HCT116 (cell line): ENCODE measurements at regions not wholly inside any gene's neighbourhood (a gene's known extent, or its start where the extent isn't known, plus 50 kb on each side); places are given as distances from the start of the nearest gene placed in this dataset.

ENCODE experiments used
- ATAC-seq: fragments of 200-7000 bp; cut with Tn5 transposase; 2 replicates; pipeline ENCODE4 v1.9.1; 2020; ENCODE audit warnings: mild to moderate bottlenecking, moderate library complexity
- BruUV-seq: library from RNA; stranded (reverse); fragments of 400-500 nt; replicated peaks from 2 replicates; lab custom pipeline; 2021; lab: Mats Ljungman, UMichigan
- CTCF ChIA-PET: fragments of 300-600 bp; sonication (Branson Sonifier 250); formaldehyde crosslinking; loops from one replicate; lab custom pipeline; 2021; ENCODE audit warnings: antibody characterized with exemption; lab: Charles Lee
- POLR2A ChIA-PET: fragments of 300-600, 350-600 bp; sonication (Branson Sonifier 250); formaldehyde crosslinking; loops from one replicate; lab custom pipeline; 2021; ENCODE audit warnings: antibody characterized with exemption; lab: Charles Lee
- RAD21 ChIA-PET, 2 experiments: fragments of 300-600 bp; sonication (Branson Sonifier 250); formaldehyde crosslinking; loops; one replicate each; lab custom pipeline; 2023; ENCODE audit warnings: low total read pairs in 2 of 2; ENCODE audit not compliant: uncharacterized antibody in 2 of 2, unreplicated experiment in 2 of 2, low non-redundant PET in 1 of 2; lab: Charles Lee
- DNase-seq: peaks from one replicate; pipeline ENCODE4 v3.0.0-alpha.2; 2010; ENCODE audit warnings: low read depth, low spot score
- H2AFZ ChIP-seq: fragments of 200-600 bp; shearing (Covaris generic), sonication (generic); 2 replicates; pipeline ENCODE4 v1.6.1; 2017; ENCODE audit warnings: low read depth, mixed run types, mixed read lengths, antibody characterized with exemption, low read length; ENCODE audit not compliant: poor library complexity, severe bottlenecking
- H3K27ac ChIP-seq: 2 replicates; pipeline ENCODE4 v1.5.1; 2012; ENCODE audit warnings: low read depth, low read length
- H3K27me3 ChIP-seq: fragments of 200-600 bp; sonication (generic); 2 replicates; pipeline ENCODE4 v1.6.1; 2016; ENCODE audit warnings: mixed run types, low read length, mixed read lengths; ENCODE audit not compliant: insufficient read depth
- H3K36me3 ChIP-seq, 2 experiments: fragments of 200-500 bp in 1 of 2; fragments of 200-600 bp in 1 of 2; sonication (Bioruptor generic) in 1 of 2; sonication (generic) in 1 of 2; 2 replicates each; pipeline versions ENCODE4 v1.5.1 to v1.6.1; 2014 to 2016; ENCODE audit warnings: low read length in 2 of 2, inconsistent platforms in 1 of 2, mixed read lengths in 1 of 2, mixed run types in 1 of 2; ENCODE audit not compliant: insufficient read depth in 2 of 2, control insufficient read depth in 1 of 2
- H3K4me1 ChIP-seq, 2 experiments: fragments of 200-600 bp in 1 of 2; sonication (generic) in 1 of 2; 2 replicates each; pipeline versions ENCODE4 v1.5.1 to v1.6.1; 2012 to 2017; ENCODE audit warnings: low read length in 2 of 2, inconsistent platforms in 1 of 2, mild to moderate bottlenecking in 1 of 2, mixed read lengths in 1 of 2, mixed run types in 1 of 2, moderate library complexity in 1 of 2; ENCODE audit not compliant: insufficient read depth in 2 of 2, control insufficient read depth in 1 of 2
- H3K4me2 ChIP-seq: fragments of 200-600 bp; sonication (generic); 2 replicates; pipeline ENCODE4 v1.6.1; 2017; ENCODE audit warnings: mixed run types, low read length, mixed read lengths
- H3K4me3 ChIP-seq, 2 experiments: fragments of 200-600 bp in 1 of 2; sonication (generic) in 1 of 2; replicated peaks in 1 of 2; 2 replicates each; pipeline ENCODE4 v1.5.1; 2011 to 2016; ENCODE audit warnings: low read length in 2 of 2, control low read depth in 1 of 2, low read depth in 1 of 2, mild to moderate bottlenecking in 1 of 2, mixed read lengths in 1 of 2, mixed run types in 1 of 2
- H3K79me2 ChIP-seq: fragments of 200-600 bp; sonication (generic); 2 replicates; pipeline ENCODE4 v1.6.1; 2017; ENCODE audit warnings: mild to moderate bottlenecking, mixed run types, low read length, moderate library complexity, mixed read lengths; ENCODE audit not compliant: insufficient read depth
- H3K9ac ChIP-seq: fragments of 200-600 bp; sonication (generic); 2 replicates; pipeline ENCODE4 v1.6.1; 2016; ENCODE audit warnings: low read length, mixed read lengths
- H3K9me2 ChIP-seq: fragments of 200-600 bp; sonication (generic), shearing (Covaris generic); 2 replicates; pipeline ENCODE4 v1.6.1; 2017; ENCODE audit warnings: mixed run types, mild to moderate bottlenecking, moderate library complexity; ENCODE audit not compliant: insufficient read depth
- H3K9me3 ChIP-seq, 2 experiments: fragments of 200-500 bp in 1 of 2; fragments of 200-600 bp in 1 of 2; sonication (Bioruptor generic) in 1 of 2; sonication (generic) in 1 of 2; 2 replicates each; pipeline ENCODE4 v1.6.1; 2014 to 2017; ENCODE audit warnings: low read length in 2 of 2, mixed read lengths in 2 of 2, inconsistent platforms in 1 of 2, low read depth in 1 of 2, mild to moderate bottlenecking in 1 of 2, mixed run types in 1 of 2, moderate library complexity in 1 of 2; ENCODE audit not compliant: control insufficient read depth in 1 of 2, insufficient read depth in 1 of 2
- H4K20me1 ChIP-seq: fragments of 200-600 bp; sonication (generic), shearing (Covaris generic); 2 replicates; pipeline ENCODE4 v1.6.1; 2017; ENCODE audit warnings: mixed run types, mild to moderate bottlenecking, moderate library complexity; ENCODE audit not compliant: insufficient read depth
- CEBPB ChIP-seq: IDR thresholded peaks from 2 replicates; pipeline ENCODE4 v1.6.1; 2012; ENCODE audit warnings: low read depth
- CTCF ChIP-seq, 3 experiments: fragments of 200-600 bp in 1 of 3; sonication (generic) in 1 of 3; IDR thresholded peaks in 2 of 3; conservative IDR thresholded peaks in 1 of 3; 2 replicates each; pipeline ENCODE4 v1.5.1; 2012 to 2017; ENCODE audit warnings: low read depth in 2 of 3, low read length in 2 of 3, antibody characterized with exemption in 1 of 3, borderline replicate concordance in 1 of 3, control low read depth in 1 of 3, mild to moderate bottlenecking in 1 of 3, mixed read lengths in 1 of 3, mixed run types in 1 of 3, moderate library complexity in 1 of 3; ENCODE audit not compliant: insufficient read depth in 1 of 3
- ELF1 ChIP-seq: IDR thresholded peaks from 2 replicates; pipeline ENCODE4 v1.6.1; 2012; ENCODE audit warnings: low read depth, borderline replicate concordance
- EZH2phosphoT487 ChIP-seq: fragments of 200-600 bp; IDR thresholded peaks from 2 replicates; pipeline ENCODE4 v1.6.1; 2018; ENCODE audit warnings: antibody characterized with exemption, borderline replicate concordance
- FOSL1 ChIP-seq: IDR thresholded peaks from 2 replicates; pipeline ENCODE4 v1.6.1; 2012; ENCODE audit warnings: low read depth
- JUND ChIP-seq: IDR thresholded peaks from 2 replicates; pipeline ENCODE4 v1.6.1; 2012
- MAX ChIP-seq: IDR thresholded peaks from 2 replicates; pipeline ENCODE4 v1.6.1; 2012
- POLR2A ChIP-seq: IDR thresholded peaks from 2 replicates; pipeline ENCODE4 v1.7.0; 2011; ENCODE audit warnings: borderline replicate concordance; ENCODE audit not compliant: insufficient read depth, insufficient read length; ENCODE audit errors: extremely low read depth
- POLR2AphosphoS5 ChIP-seq: IDR thresholded peaks from 2 replicates; pipeline ENCODE4 v1.6.1; 2011; ENCODE audit warnings: mild to moderate bottlenecking, low read depth, low read length, moderate library complexity
- RAD21 ChIP-seq: IDR thresholded peaks from 2 replicates; pipeline ENCODE4 v1.6.1; 2012; ENCODE audit warnings: low read depth, mild to moderate bottlenecking
- REST ChIP-seq: IDR thresholded peaks from 2 replicates; pipeline ENCODE4 v1.6.1; 2012; ENCODE audit warnings: low read depth
- SIN3A ChIP-seq: IDR thresholded peaks from 2 replicates; pipeline ENCODE4 v1.6.1; 2012; ENCODE audit warnings: low read depth
- SP1 ChIP-seq: IDR thresholded peaks from 2 replicates; pipeline ENCODE4 v1.6.1; 2012; ENCODE audit warnings: low read depth
- SRF ChIP-seq: IDR thresholded peaks from 2 replicates; pipeline ENCODE4 v1.6.1; 2012; ENCODE audit warnings: low read depth
- TCF7L2 ChIP-seq: IDR thresholded peaks from 2 replicates; pipeline ENCODE4 v1.7.0; 2011; ENCODE audit warnings: borderline replicate concordance, inconsistent platforms; ENCODE audit not compliant: insufficient read depth, insufficient read length; ENCODE audit errors: extremely low read depth
- ZBTB33 ChIP-seq: IDR thresholded peaks from 2 replicates; pipeline ENCODE4 v1.6.1; 2011; ENCODE audit warnings: mild to moderate bottlenecking, low read length, moderate library complexity; ENCODE audit not compliant: insufficient replicate concordance; ENCODE audit errors: extremely low read depth
- ZFX ChIP-seq: fragments of 450-650 bp; IDR thresholded peaks from 2 replicates; pipeline ENCODE4 v1.6.1; 2017
- intact Hi-C: fragments of 100-400 bp; cut with micrococcal nuclease; formaldehyde crosslinking; loops from 2 replicates; pipeline ENCODE4 v1.10.0; 2022

- no peak for ATAC-seq
- DNase-seq = no peak
Measured at GRCh38 chr17:34770586-34770985, 190.7 kb downstream of the CCT6B start.

More at GRCh38 chr17:34770586-34770985, 190.7 kb downstream of the CCT6B start:
- ChIA-PET POLR2A (no interaction called here), RAD21 (no interaction called here), CTCF (no interaction called here)
- Histone ChIP-seq H2AFZ (no peak overlapping the region), H3K4me2 (no peak overlapping the region), H3K4me1 (no peaks in the 10 kb centered on the region), H3K36me3 (no peaks in the 10 kb centered on the region), H3K9ac (no peak overlapping the region), H3K27me3 (peaks cover 76% of the 10 kb centered on the region), H3K9me2 (no peaks in the 10 kb centered on the region), H4K20me1 (no peaks in the 10 kb centered on the region), H3K4me3 (no peak overlapping the region), H3K79me2 (no peaks in the 10 kb centered on the region), H3K27ac (no peak overlapping the region), H3K9me3 (no peaks in the 10 kb centered on the region)
- intact Hi-C loops = no loop called here
- TF ChIP-seq SP1 (no peak), POLR2A (no peak), CEBPB (no peak), REST (no peak), EZH2phosphoT487 (no peak), FOSL1 (no peak), MAX (no peak), ZFX (no peak), SIN3A (no peak), ELF1 (no peak), CTCF (IDR thresholded peaks at IDR 0.05 in 2 of 3, conservative IDR thresholded peaks at IDR 0.05 in 1 of 3; ENCODE audit: borderline replicate concordance in 1 of 3, insufficient read depth in 1 of 3, low read depth in 2 of 3, low read length in 2 of 3) (no peak), JUND (no peak), SRF (no peak), TCF7L2 (no peak), RAD21 (no peak), POLR2AphosphoS5 (no peak), ZBTB33 (no peak)
- BruUV-seq = no TSS peak
